Caco-2 (cell line): ENCODE measurements at regions not wholly inside any gene's neighbourhood (a gene's known extent, or its start where the extent isn't known, plus 50 kb on each side); places are given as distances from the start of the nearest gene placed in this dataset.
A peak's percentile ranks its signal among the peaks of the same experiment; 100 is the strongest.

Experiments used
- BruUV-seq: library from RNA; stranded (reverse); fragments of 400-500 nt; replicated peaks from 2 replicates; lab custom pipeline; 2021; lab: Mats Ljungman, UMichigan
- CTCF ChIA-PET: fragments of 300-600 bp; sonication (Branson Sonifier 250); formaldehyde crosslinking; loops from one replicate; lab custom pipeline; 2022; ENCODE audit warnings: antibody characterized with exemption; lab: Charles Lee
- POLR2A ChIA-PET: fragments of 300-600 bp; sonication (Branson Sonifier 250); formaldehyde crosslinking; loops from one replicate; lab custom pipeline; 2022; ENCODE audit warnings: antibody characterized with exemption; lab: Charles Lee
- DNase-seq, 2 experiments: peaks; one replicate each; pipeline versions ENCODE4 v3.0.0 to v3.0.0-alpha.2; 2020 to 2022
- H3K27me3 ChIP-seq: replicated peaks from 2 replicates; pipeline ENCODE4 v1.6.0; 2011; ENCODE audit warnings: low read length; ENCODE audit not compliant: control insufficient read depth, insufficient read depth
- H3K36me3 ChIP-seq: 2 replicates; pipeline ENCODE4 v1.5.1; 2011; ENCODE audit warnings: low read length; ENCODE audit not compliant: control insufficient read depth, insufficient read depth
- H3K4me1 ChIP-seq: fragments of 250-450 bp; sonication (Bioruptor Pico); 2 replicates; pipeline ENCODE4 v1.5.1; 2020; ENCODE audit warnings: mild to moderate bottlenecking
- H3K4me3 ChIP-seq: 2 replicates; pipeline ENCODE4 v1.5.1; 2011; ENCODE audit warnings: low read depth, mild to moderate bottlenecking, control low read depth, low read length
- H3K9me3 ChIP-seq: fragments of 250-450 bp; sonication (Bioruptor Pico); 2 replicates; pipeline ENCODE4 v1.5.1; 2020; ENCODE audit warnings: mild to moderate bottlenecking, moderate library complexity
- H3K27ac Mint-ChIP-seq: one replicate; pipeline ENCODE4 v1.8.0; 2022; ENCODE audit warnings: mixed read lengths; ENCODE audit not compliant: unreplicated experiment
- H3K27me3 Mint-ChIP-seq: one replicate; pipeline ENCODE4 v1.8.0; 2022; ENCODE audit warnings: mixed read lengths; ENCODE audit not compliant: insufficient read depth, unreplicated experiment
- H3K36me3 Mint-ChIP-seq: one replicate; pipeline ENCODE4 v1.8.0; 2022; ENCODE audit warnings: mild to moderate bottlenecking, mixed read lengths; ENCODE audit not compliant: insufficient read depth, unreplicated experiment
- H3K4me1 Mint-ChIP-seq: one replicate; pipeline ENCODE4 v1.8.0; 2022; ENCODE audit warnings: low read depth, mixed read lengths; ENCODE audit not compliant: unreplicated experiment
- H3K4me3 Mint-ChIP-seq: one replicate; pipeline ENCODE4 v1.8.0; 2022; ENCODE audit warnings: mild to moderate bottlenecking, moderate library complexity, mixed read lengths; ENCODE audit not compliant: unreplicated experiment
- H3K9me3 Mint-ChIP-seq: one replicate; pipeline ENCODE4 v1.8.0; 2022; ENCODE audit warnings: mixed read lengths; ENCODE audit not compliant: unreplicated experiment
- intact Hi-C: fragments of 100-400 bp; cut with micrococcal nuclease; formaldehyde crosslinking; loops from one replicate; pipeline ENCODE4 v1.10.0; 2022; ENCODE audit not compliant: unreplicated experiment
- TF ChIP-seq, protein P1 (sequence below), 2 experiments: fragments of 200-600 bp in 1 of 2; IDR thresholded peaks; 1 replicate in 1 of 2; 2 replicates in 1 of 2; pipeline versions ENCODE4 v1.5.1 to v1.8.0; 2011 to 2022; ENCODE audit warnings: antibody characterized with exemption in 1 of 2, control low read depth in 1 of 2, inconsistent platforms in 1 of 2, low read depth in 1 of 2, low read length in 1 of 2, mild to moderate bottlenecking in 1 of 2, moderate library complexity in 1 of 2; ENCODE audit not compliant: insufficient read depth in 1 of 2, severe bottlenecking in 1 of 2, unreplicated experiment in 1 of 2

DNA sequence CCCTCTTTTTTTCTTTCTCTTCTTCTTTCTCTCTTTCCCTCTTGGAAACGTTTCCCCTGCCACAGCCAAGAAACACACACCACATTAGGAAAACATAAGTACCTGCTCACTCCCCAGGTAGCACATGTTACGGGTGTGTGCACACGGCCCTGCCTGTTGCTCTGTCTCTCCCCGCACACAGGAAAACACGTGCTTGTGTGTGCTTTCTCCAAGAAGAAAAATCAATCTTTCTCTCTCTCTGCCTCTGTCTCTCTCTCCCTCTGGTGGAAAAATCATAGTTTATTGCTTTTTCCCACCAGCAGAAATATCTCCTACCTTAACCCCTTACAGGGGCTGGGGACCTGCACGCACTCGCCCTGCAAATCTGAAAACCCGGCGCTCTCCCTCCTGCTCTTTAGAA lies 102.3 kb downstream of the EDN3 start:
- Mint-ChIP-seq H3K27ac (no peak overlapping the region), H3K4me1 (no peaks in the 10 kb centered on the region), H3K4me3 (no peak overlapping the region), H3K9me3 (no peaks in the 10 kb centered on the region), H3K27me3 (peaks cover 13% of the 10 kb centered on the region), H3K36me3 (no peaks in the 10 kb centered on the region)
- TF ChIP-seq, protein P1, sequence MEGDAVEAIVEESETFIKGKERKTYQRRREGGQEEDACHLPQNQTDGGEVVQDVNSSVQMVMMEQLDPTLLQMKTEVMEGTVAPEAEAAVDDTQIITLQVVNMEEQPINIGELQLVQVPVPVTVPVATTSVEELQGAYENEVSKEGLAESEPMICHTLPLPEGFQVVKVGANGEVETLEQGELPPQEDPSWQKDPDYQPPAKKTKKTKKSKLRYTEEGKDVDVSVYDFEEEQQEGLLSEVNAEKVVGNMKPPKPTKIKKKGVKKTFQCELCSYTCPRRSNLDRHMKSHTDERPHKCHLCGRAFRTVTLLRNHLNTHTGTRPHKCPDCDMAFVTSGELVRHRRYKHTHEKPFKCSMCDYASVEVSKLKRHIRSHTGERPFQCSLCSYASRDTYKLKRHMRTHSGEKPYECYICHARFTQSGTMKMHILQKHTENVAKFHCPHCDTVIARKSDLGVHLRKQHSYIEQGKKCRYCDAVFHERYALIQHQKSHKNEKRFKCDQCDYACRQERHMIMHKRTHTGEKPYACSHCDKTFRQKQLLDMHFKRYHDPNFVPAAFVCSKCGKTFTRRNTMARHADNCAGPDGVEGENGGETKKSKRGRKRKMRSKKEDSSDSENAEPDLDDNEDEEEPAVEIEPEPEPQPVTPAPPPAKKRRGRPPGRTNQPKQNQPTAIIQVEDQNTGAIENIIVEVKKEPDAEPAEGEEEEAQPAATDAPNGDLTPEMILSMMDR (IDR thresholded peaks at IDR 0.05; ENCODE audit: insufficient read depth in 1 of 2, low read depth in 1 of 2, low read length in 1 of 2, severe bottlenecking in 1 of 2, unreplicated experiment in 1 of 2), result peak in 1 of 2 experiments; percentile 37
- ChIA-PET CTCF (interaction anchor here (1.0 to 3.3 kb wide), 3 partner anchors 35 to 532 kb away, joined by 3 to 35 read pairs (median 3); no protein-coding TSS in a partner anchor), POLR2A (no interaction called here)
- DNase-seq, result no peak
- Histone ChIP-seq H3K36me3 (no peaks in the 10 kb centered on the region), H3K9me3 (no peaks in the 10 kb centered on the region), H3K27me3 (no peaks in the 10 kb centered on the region; the same call in 1 of the 2 replicates), H3K4me3 (no peak overlapping the region), H3K4me1 (peaks cover 20% of the 10 kb centered on the region)
- BruUV-seq, result no TSS peak
- intact Hi-C loops, result loop anchor here (1.0 kb wide), 3 partner anchors 180 to 535 kb away; no protein-coding TSS in a partner anchor

DNA sequence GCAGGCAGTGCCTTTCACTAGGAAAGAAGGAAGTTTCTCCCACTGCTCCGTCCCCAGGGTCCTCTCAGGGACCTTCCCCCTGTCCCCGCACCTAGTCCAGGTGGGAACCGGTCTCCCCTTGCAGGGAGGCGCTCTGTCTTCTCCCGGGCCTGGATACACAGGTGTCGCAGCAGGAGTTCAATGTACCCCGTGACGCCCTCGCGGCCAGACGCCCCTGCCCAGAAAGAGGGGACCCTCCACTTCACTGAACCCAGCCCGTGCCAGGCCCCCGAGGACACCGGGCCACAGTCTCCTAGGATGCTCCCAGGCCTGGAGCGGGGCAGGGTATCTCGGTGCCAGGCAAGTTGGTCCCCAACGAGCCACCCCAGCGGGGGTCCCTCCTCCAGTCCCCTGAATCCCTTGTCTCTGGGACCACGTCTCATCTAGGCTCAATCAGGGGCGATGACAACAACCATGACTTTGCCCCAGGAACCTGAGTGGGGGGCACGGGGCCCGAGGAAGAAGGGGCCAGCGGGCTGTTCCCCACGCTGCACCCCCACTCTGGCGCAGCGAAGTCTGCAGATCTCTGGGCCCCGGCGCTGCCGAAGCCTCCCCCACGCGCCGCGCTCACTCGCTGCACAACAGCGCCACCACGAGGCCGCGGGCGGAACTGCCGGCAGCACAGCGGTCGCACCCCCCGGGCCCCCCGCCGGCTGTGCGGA lies 103.0 kb downstream of the EDN3 start:
- DNase-seq, result peak in 1 of 2 experiments; percentile 92
- Histone ChIP-seq H3K9me3 (no peaks in the 10 kb centered on the region), H3K27me3 (no peaks in the 10 kb centered on the region; the same call in 1 of the 2 replicates), H3K4me1 (peaks cover 20% of the 10 kb centered on the region), H3K4me3 (no peak overlapping the region; the same call in 1 of the 2 replicates), H3K36me3 (no peaks in the 10 kb centered on the region)
- peaks cover 19% of the 10 kb centered on the region for H3K27me3 Mint-ChIP-seq
- H3K4me3 Mint-ChIP-seq, result peak overlapping the region; percentile 13
- no TSS peak for BruUV-seq
- H3K27ac Mint-ChIP-seq, result no peak overlapping the region
- H3K9me3 Mint-ChIP-seq, result no peaks in the 10 kb centered on the region
- no peaks in the 10 kb centered on the region for H3K36me3 Mint-ChIP-seq
- intact Hi-C loops, result loop anchor here (1.0 kb wide), 3 partner anchors 181 to 536 kb away; no protein-coding TSS in a partner anchor
- TF ChIP-seq, protein P1 (IDR thresholded peaks at IDR 0.05; ENCODE audit: insufficient read depth in 1 of 2, low read depth in 1 of 2, low read length in 1 of 2, severe bottlenecking in 1 of 2, unreplicated experiment in 1 of 2), result peak; percentile 99 to 100
- H3K4me1 Mint-ChIP-seq, result no peaks in the 10 kb centered on the region
- ChIA-PET CTCF (interaction anchor here (0.6 to 3.3 kb wide), 14 partner anchors 9 to 924 kb away, joined by 3 to 35 read pairs (median 3); no protein-coding TSS in a partner anchor), POLR2A (no interaction called here)

DNA sequence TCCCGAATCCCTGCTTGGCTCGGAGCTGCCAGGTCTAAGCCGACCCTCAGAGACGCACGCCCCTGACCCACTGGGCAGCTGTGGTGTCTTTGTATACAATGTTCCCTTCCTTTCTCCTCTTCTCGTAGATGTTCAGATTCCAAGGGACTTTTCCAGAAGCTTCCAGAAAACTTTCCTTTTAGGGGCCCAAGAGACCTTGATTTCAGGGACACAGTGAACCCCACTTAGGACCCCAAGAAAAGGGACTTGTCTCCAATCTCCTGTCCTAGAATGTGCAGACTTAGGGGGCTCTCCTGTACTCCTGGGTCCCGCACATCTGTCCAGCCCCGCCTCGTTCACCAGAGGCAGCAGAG lies 103.5 kb downstream of the EDN3 start:
- no peaks in the 10 kb centered on the region for H3K4me1 Mint-ChIP-seq
- Histone ChIP-seq H3K27me3 (no peaks in the 10 kb centered on the region; the same call in 1 of the 2 replicates), H3K4me3 (no peak overlapping the region; the same call in 1 of the 2 replicates), H3K4me1 (peaks cover 19% of the 10 kb centered on the region), H3K36me3 (no peaks in the 10 kb centered on the region), H3K9me3 (peaks cover under 1% of the 10 kb centered on the region; the same call in 1 of the 2 replicates)
- intact Hi-C loops, result loop anchor here (1.0 kb wide), 3 partner anchors 182 to 537 kb away; no protein-coding TSS in a partner anchor
- no TSS peak for BruUV-seq
- TF ChIP-seq, protein P1 (IDR thresholded peaks at IDR 0.05; ENCODE audit: insufficient read depth in 1 of 2, low read depth in 1 of 2, low read length in 1 of 2, severe bottlenecking in 1 of 2, unreplicated experiment in 1 of 2), result no peak
- DNase-seq, result no peak
- no peak overlapping the region for H3K27ac Mint-ChIP-seq
- ChIA-PET CTCF (interaction anchor here (0.6 to 3.3 kb wide), 15 partner anchors 9 to 924 kb away, joined by 3 to 35 read pairs (median 4); no protein-coding TSS in a partner anchor), POLR2A (no interaction called here)
- H3K4me3 Mint-ChIP-seq, result peak overlapping the region; percentile 13
- no peaks in the 10 kb centered on the region for H3K9me3 Mint-ChIP-seq
- H3K36me3 Mint-ChIP-seq, result no peaks in the 10 kb centered on the region
- H3K27me3 Mint-ChIP-seq, result peaks cover 19% of the 10 kb centered on the region
